ENCODE measurements at regions not wholly inside any gene's neighbourhood (a gene's known extent, or its start where the extent isn't known, plus 50 kb on each side); places are given as distances from the start of the nearest gene placed in this dataset.

- TF ChIP-seq CTCF (conservative IDR thresholded peaks at IDR 0.05; ENCODE audit: low read depth, low read length) = peak; percentile 26; the same call in 1 of the 2 replicates
- no peak for TF ChIP-seq EZH2 (IDR thresholded peaks at IDR 0.05; ENCODE audit: borderline replicate concordance, low read depth, low read length, poor library complexity, severe bottlenecking)
These were observed 126.9 kb upstream of the UFL1 start for GRCh38 chr6:96394727-96395126.
